ENCODE measurements at regions not wholly inside any gene's neighbourhood (a gene's known extent, or its start where the extent isn't known, plus 50 kb on each side); places are given as distances from the start of the nearest gene placed in this dataset.

DNA sequence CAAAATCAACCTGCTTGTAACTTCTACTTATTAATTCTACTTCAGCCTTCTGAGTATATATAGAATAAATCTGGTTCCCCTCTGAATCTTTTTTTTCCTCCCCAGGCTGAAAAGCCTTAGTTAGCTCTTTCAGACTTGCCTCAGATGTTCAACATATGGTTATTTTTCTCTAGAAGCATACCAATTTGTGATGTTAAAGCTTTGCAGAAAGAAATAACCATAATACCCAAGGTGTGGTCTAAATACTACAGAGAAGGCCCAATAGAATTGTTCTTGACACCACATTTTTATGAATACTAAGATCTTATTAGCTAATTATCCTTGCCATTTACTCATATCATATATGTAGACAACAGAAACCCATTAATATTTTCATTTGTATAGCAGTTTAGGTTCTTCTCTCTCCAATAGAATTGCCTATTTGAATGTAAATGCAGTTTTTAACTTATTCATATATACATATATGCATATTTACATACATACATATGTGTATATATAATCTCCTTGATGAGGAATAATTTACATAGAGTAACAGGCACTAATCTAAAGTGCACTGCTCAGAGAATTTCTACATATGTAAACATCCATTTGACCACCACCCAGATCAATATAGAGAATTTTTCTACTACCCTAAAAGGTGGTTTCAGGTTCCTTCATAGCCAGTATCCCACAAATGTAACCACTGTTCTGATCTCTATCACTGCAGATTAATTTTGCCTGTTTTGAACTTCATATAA, 175.2 kb upstream of the IVNS1ABP start:
- Histone ChIP-seq H3K9ac (ENCODE audit: low read depth, low read length) (no peak overlapping the region), H4K5ac (ENCODE audit: low read depth, low read length) (no peak overlapping the region), H2BK15ac (ENCODE audit: low read depth, low read length) (no peak overlapping the region), H3K4ac (ENCODE audit: low read depth, low read length) (no peak overlapping the region), H3K56ac (ENCODE audit: extremely low read depth, insufficient read depth, low read length) (no peak overlapping the region), H4K91ac (ENCODE audit: insufficient read depth, low read depth, low read length) (no peak overlapping the region), H3K4me3 (ENCODE audit: insufficient read depth, low read depth, low read length) (no peak overlapping the region), H3K36me3 (ENCODE audit: control insufficient read depth, insufficient read depth, low read length) (no peaks in the 10 kb centered on the region), H3K27ac (ENCODE audit: insufficient read depth, low read length) (no peak overlapping the region), H3K18ac (ENCODE audit: low read depth, low read length) (no peak overlapping the region), H2AK5ac (ENCODE audit: low read depth, low read length) (no peak overlapping the region), H2BK20ac (ENCODE audit: low read depth, low read length) (no peak overlapping the region), H3K27me3 (ENCODE audit: control insufficient read depth, insufficient read depth, low read length) (no peaks in the 10 kb centered on the region), H3K14ac (replicated peaks; ENCODE audit: low read depth, low read length) (no peak overlapping the region), H3K23ac (ENCODE audit: low read depth, low read length) (no peak overlapping the region), H3K79me1 (ENCODE audit: low read depth in 1 of 2, low read length in 2 of 2) (no peaks in the 10 kb centered on the region), H2BK5ac (ENCODE audit: low read depth, low read length, poor library complexity, severe bottlenecking) (no peak overlapping the region), H4K20me1 (ENCODE audit: insufficient read depth, low read length) (no peaks in the 10 kb centered on the region), H2BK120ac (ENCODE audit: low read depth, low read length) (no peak overlapping the region), H4K8ac (ENCODE audit: low read depth in 2 of 2, low read length in 2 of 2) (no peak overlapping the region), H3K4me1 (ENCODE audit: control insufficient read depth, insufficient read depth, low read length) (no peaks in the 10 kb centered on the region), H3K9me3 (ENCODE audit: control insufficient read depth, insufficient read depth, low read length) (no peaks in the 10 kb centered on the region), H3K9me1 (ENCODE audit: insufficient read depth, low read length) (no peaks in the 10 kb centered on the region), H2AK9ac (replicated peaks; ENCODE audit: low read depth, low read length, poor library complexity) (no peak overlapping the region), H2AFZ (replicated peaks; ENCODE audit: low read length, poor library complexity) (no peak overlapping the region), H3K4me2 (ENCODE audit: low read depth, low read length) (no peak overlapping the region)
- no peak for DNase-seq
- ChIA-PET CTCF (interaction anchor here (0.8 to 1.1 kb wide), 3 partner anchors 12 to 104 kb away, joined by 3 read pairs; no protein-coding TSS in a partner anchor), POLR2A (ENCODE audit: unreplicated experiment) (no interaction called here)
- intact Hi-C loops (cut with micrococcal nuclease) (no loop called here), dilution Hi-C loops (cut with HindIII; ENCODE audit: low sequenced_read_pairs, unreplicated experiment) (no loop called here), in situ Hi-C loops (cut with MboI; ENCODE audit: low sequenced_read_pairs) (no loop called here)
- no peak for ATAC-seq (ENCODE audit: low read depth)
- TF ChIP-seq, protein P1, sequence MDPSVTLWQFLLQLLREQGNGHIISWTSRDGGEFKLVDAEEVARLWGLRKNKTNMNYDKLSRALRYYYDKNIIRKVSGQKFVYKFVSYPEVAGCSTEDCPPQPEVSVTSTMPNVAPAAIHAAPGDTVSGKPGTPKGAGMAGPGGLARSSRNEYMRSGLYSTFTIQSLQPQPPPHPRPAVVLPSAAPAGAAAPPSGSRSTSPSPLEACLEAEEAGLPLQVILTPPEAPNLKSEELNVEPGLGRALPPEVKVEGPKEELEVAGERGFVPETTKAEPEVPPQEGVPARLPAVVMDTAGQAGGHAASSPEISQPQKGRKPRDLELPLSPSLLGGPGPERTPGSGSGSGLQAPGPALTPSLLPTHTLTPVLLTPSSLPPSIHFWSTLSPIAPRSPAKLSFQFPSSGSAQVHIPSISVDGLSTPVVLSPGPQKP (IDR thresholded peaks at IDR 0.05; ENCODE audit: borderline replicate concordance, low read depth, low read length) = no peak
- BruUV-seq (replicated peaks) = no TSS peak

Measured in IMR-90 (cell line).